ENCODE measurements at regions not wholly inside any gene's neighbourhood (a gene's known extent, or its start where the extent isn't known, plus 50 kb on each side); places are given as distances from the start of the nearest gene placed in this dataset.
"Not testable (repeated sequence)": the region's sequence is repeated elsewhere in the genome, so short reads cannot be mapped to it uniquely, and the experiment has no call there.

DNA sequence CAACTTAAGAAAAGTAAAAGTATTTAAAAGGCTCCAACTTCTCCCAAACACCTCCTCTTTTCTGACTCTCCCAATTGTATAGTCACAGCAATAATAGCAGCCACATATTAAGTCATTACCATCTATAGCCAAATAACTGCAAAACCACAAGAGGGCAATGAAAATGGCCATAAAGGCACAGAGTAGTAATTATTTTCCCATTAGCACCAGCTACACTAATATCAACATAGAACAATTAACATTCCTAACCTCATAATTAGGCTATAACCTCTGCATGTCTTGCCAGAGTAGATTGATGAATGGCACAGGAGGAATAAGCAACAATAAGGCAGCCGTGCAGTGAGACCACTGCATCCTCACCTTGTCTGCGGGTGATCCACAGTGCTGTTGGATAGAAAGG lies 226.4 kb upstream of the SERP2 start:
- no peak overlapping the region for H3K4me3 Mint-ChIP-seq
- no peak for TF ChIP-seq CTCF (IDR thresholded peaks at IDR 0.05)
- peaks cover 2 to 6% of the 10 kb centered on the region in 2 donors for H3K27me3 Mint-ChIP-seq (ENCODE audit: low read depth in 2 of 2)
- no peak overlapping the region for H3K27ac Mint-ChIP-seq
- H3K4me3 ChIP-seq (ENCODE audit: low read length), result no peak overlapping the region
- H3K27ac ChIP-seq (ENCODE audit: low read length), result no peak overlapping the region
- no peaks in the 10 kb centered on the region for H3K36me3 ChIP-seq (ENCODE audit: control insufficient read depth, insufficient read depth, low read length)
- DNase-seq (no peak), ATAC-seq (peak in 1 of 3 donors; percentile 25)
- H3K27me3 ChIP-seq (ENCODE audit: control insufficient read depth, insufficient read depth, low read length), result no peaks in the 10 kb centered on the region
- intact Hi-C loops (cut with micrococcal nuclease), result loop anchor here (10.0 kb wide), 2 partner anchors 92 to 128 kb away; no protein-coding TSS in a partner anchor
- no peaks in the 10 kb centered on the region for H3K9me3 Mint-ChIP-seq
- H3K9me3 ChIP-seq (ENCODE audit: control insufficient read depth, insufficient read depth, low read length), result no peaks in the 10 kb centered on the region
- 70% methylated on average over 2 of the region's 2 CpGs for WGBS (ENCODE audit: insufficient coverage)
- H3K36me3 Mint-ChIP-seq, result no peaks in the 10 kb centered on the region
- peaks cover 5% of the 10 kb centered on the region for H3K4me1 ChIP-seq (ENCODE audit: control insufficient read depth, insufficient read depth, low read length)
- H3K4me1 Mint-ChIP-seq, result peaks cover 8 to 11% of the 10 kb centered on the region in 2 donors

DNA sequence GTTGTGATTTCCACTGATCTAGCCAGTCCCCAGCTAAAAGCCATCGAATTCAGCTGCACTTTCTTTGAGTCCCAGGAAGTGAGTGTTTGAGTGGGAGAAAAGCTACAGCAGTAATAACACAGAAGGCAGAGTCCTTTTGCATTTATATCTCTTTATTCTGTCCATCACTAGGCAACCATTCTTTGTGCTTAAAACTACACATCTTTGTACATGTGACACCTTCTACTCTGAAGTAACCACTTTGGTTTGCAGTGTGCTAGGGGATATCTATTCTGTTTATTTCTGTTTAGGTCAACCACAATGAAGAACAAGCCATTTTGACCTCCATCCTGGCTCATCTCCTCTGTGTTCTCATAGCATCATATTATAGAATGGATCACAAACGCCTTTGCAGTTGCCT lies 226.0 kb upstream of the SERP2 start:
- no peak overlapping the region for H3K4me3 Mint-ChIP-seq
- peak; percentile 54 to 79 (median 70) for ATAC-seq
- intact Hi-C loops (cut with micrococcal nuclease), result loop anchor here (10.0 kb wide), 2 partner anchors 93 to 127 kb away; no protein-coding TSS in a partner anchor
- Histone ChIP-seq H3K36me3 (ENCODE audit: control insufficient read depth, insufficient read depth, low read length) (no peaks in the 10 kb centered on the region), H3K9me3 (ENCODE audit: control insufficient read depth, insufficient read depth, low read length) (no peaks in the 10 kb centered on the region), H3K4me1 (ENCODE audit: control insufficient read depth, insufficient read depth, low read length) (peaks cover under 1% of the 10 kb centered on the region), H3K27me3 (ENCODE audit: control insufficient read depth, insufficient read depth, low read length) (no peaks in the 10 kb centered on the region), H3K27ac (ENCODE audit: low read length) (no peak overlapping the region), H3K4me3 (ENCODE audit: low read length) (no peak overlapping the region)
- H3K27me3 Mint-ChIP-seq (ENCODE audit: low read depth in 2 of 2), result peaks cover 2 to 6% of the 10 kb centered on the region in 2 donors
- H3K36me3 Mint-ChIP-seq, result no peaks in the 10 kb centered on the region
- no peaks in the 10 kb centered on the region for H3K9me3 Mint-ChIP-seq
- WGBS (ENCODE audit: insufficient coverage), result 47% methylated on average over 2 of the region's 2 CpGs
- TF ChIP-seq CTCF (IDR thresholded peaks at IDR 0.05), result no peak
- peaks cover 4 to 7% of the 10 kb centered on the region in 2 donors for H3K4me1 Mint-ChIP-seq
- no peak overlapping the region for H3K27ac Mint-ChIP-seq
- DNase-seq, result no peak

GRCh38 chr13:44148159-44148914 lies 225.3 kb upstream of the SERP2 start:
- no peak overlapping the region for H3K27ac ChIP-seq (ENCODE audit: low read length)
- Mint-ChIP-seq H3K4me3 (no peak overlapping the region), H3K27me3 (ENCODE audit: low read depth in 2 of 2) (peaks cover 2 to 6% of the 10 kb centered on the region in 2 donors), H3K36me3 (no peaks in the 10 kb centered on the region), H3K4me1 (peaks cover 0 to 5% of the 10 kb centered on the region in 2 donors), H3K9me3 (no peaks in the 10 kb centered on the region), H3K27ac (no peak overlapping the region)
- no peak overlapping the region for H3K4me3 ChIP-seq (ENCODE audit: low read length)
- no peaks in the 10 kb centered on the region for H3K4me1 ChIP-seq (ENCODE audit: control insufficient read depth, insufficient read depth, low read length)
- no peaks in the 10 kb centered on the region for H3K9me3 ChIP-seq (ENCODE audit: control insufficient read depth, insufficient read depth, low read length)
- no peak for ATAC-seq
- no peak for TF ChIP-seq CTCF (IDR thresholded peaks at IDR 0.05)
- DNase-seq, result no peak
- H3K36me3 ChIP-seq (ENCODE audit: control insufficient read depth, insufficient read depth, low read length), result no peaks in the 10 kb centered on the region
- no peaks in the 10 kb centered on the region for H3K27me3 ChIP-seq (ENCODE audit: control insufficient read depth, insufficient read depth, low read length)
- 93% methylated on average over 5 of the region's 5 CpGs for WGBS (ENCODE audit: insufficient coverage)
- intact Hi-C loops (cut with micrococcal nuclease), result loop anchor here (10.0 kb wide), 2 partner anchors 94 to 126 kb away; no protein-coding TSS in a partner anchor

GRCh38 chr13:44149231-44149630 lies 224.4 kb upstream of the SERP2 start:
- not testable (repeated sequence) for H3K9me3 ChIP-seq (ENCODE audit: control insufficient read depth, insufficient read depth, low read length); ATAC-seq; H3K36me3 ChIP-seq (ENCODE audit: control insufficient read depth, insufficient read depth, low read length); H3K4me1 ChIP-seq (ENCODE audit: control insufficient read depth, insufficient read depth, low read length); H3K27ac Mint-ChIP-seq; H3K9me3 Mint-ChIP-seq; H3K36me3 Mint-ChIP-seq; H3K4me3 ChIP-seq (ENCODE audit: low read length); H3K4me1 Mint-ChIP-seq; H3K27me3 ChIP-seq (ENCODE audit: control insufficient read depth, insufficient read depth, low read length); H3K27ac ChIP-seq (ENCODE audit: low read length); H3K27me3 Mint-ChIP-seq (ENCODE audit: low read depth in 2 of 2); DNase-seq; H3K4me3 Mint-ChIP-seq
- 95% methylated on average over 2 of the region's 3 CpGs for WGBS (ENCODE audit: insufficient coverage)
- intact Hi-C loops (cut with micrococcal nuclease), result loop anchor here (10.0 kb wide), 2 partner anchors 94 to 126 kb away; no protein-coding TSS in a partner anchor
